ENCODE measurements at regions not wholly inside any gene's neighbourhood (a gene's known extent, or its start where the extent isn't known, plus 50 kb on each side); places are given as distances from the start of the nearest gene placed in this dataset.

DNA sequence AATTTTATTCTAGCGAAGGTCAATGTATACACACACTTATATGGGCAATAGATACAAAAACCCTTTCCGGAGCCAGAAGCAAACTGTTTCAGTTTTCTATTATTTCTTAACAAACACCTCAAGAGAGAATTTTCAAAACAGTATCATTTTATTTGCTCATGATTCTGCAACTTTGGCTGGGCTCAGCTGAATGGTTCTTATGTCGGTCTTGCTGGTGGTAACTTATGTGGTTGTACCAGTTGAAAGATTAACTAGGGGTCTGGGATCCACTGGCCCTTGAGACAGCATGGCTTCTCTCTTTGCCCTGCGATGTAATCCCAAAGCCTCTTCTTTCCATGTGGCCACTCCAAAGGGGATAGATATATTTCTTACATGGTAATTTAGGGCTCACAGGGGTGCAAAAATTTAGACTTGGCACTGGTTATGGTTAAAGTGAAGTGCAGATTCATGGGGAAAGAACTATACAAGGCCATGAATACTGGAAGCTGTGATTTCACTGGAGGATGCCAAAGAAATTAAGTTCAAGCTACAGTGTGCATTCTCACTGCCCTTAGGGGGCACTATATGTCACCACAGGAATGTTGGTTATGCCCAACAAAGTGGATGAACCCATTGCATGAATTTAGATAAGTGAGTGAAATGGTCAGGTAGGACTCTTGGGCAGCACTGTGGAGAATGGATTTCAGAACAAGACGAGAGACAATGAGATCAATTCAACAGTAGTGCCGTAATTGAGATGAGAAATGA is 94.3 kb upstream of the NAV3 start:
- DNase-seq (ENCODE audit: low read depth), result no peak
- no peak overlapping the region for H3K4me3 ChIP-seq (ENCODE audit: low read depth, low read length)
- CTCF ChIA-PET, result no interaction called here
- TF ChIP-seq, protein P1, sequence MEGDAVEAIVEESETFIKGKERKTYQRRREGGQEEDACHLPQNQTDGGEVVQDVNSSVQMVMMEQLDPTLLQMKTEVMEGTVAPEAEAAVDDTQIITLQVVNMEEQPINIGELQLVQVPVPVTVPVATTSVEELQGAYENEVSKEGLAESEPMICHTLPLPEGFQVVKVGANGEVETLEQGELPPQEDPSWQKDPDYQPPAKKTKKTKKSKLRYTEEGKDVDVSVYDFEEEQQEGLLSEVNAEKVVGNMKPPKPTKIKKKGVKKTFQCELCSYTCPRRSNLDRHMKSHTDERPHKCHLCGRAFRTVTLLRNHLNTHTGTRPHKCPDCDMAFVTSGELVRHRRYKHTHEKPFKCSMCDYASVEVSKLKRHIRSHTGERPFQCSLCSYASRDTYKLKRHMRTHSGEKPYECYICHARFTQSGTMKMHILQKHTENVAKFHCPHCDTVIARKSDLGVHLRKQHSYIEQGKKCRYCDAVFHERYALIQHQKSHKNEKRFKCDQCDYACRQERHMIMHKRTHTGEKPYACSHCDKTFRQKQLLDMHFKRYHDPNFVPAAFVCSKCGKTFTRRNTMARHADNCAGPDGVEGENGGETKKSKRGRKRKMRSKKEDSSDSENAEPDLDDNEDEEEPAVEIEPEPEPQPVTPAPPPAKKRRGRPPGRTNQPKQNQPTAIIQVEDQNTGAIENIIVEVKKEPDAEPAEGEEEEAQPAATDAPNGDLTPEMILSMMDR (IDR thresholded peaks at IDR 0.05; ENCODE audit: insufficient read depth, low read depth, low read length), result no peak
- H3K36me3 ChIP-seq (ENCODE audit: control insufficient read depth, insufficient read depth, low read length), result no peaks in the 10 kb centered on the region
- H3K27me3 ChIP-seq (ENCODE audit: control insufficient read depth, insufficient read depth, low read length), result no peaks in the 10 kb centered on the region
- POLR2A ChIA-PET, result no interaction called here

DNA sequence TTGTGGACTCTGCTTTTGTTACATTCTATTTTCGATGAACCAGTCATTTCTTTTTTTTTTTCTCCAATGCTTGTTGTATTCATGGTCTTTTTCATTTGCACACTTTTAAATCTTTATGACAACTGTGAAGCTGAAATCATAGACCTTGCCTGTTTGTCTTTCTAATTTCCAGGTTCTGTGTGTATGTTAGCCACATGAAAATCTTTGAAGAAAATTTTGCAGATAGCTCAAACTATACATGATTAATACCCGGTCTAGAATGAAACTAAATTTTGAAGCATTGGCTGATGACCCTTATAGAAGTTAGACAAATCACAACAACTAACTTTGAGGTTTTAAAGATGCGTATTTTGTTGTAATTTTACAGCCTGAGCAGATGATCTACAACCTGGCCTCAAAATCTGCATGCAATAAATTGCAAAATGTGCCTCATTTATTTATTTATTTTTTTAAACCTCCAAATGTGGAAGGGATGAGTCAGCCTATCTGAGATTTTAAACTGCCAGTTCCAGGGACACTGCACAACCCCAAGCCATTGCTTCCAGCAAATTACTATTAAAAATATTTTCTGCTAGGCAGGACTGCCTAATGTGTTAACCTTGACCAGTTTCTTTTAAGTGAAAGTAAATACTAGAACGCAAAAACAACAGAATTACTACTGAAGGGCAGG is 96.3 kb upstream of the NAV3 start:
- POLR2A ChIA-PET, result no interaction called here
- TF ChIP-seq, protein P1 (IDR thresholded peaks at IDR 0.05; ENCODE audit: insufficient read depth, low read depth, low read length), result no peak
- CTCF ChIA-PET, result no interaction called here
- no peaks in the 10 kb centered on the region for H3K27me3 ChIP-seq (ENCODE audit: control insufficient read depth, insufficient read depth, low read length)
- no peaks in the 10 kb centered on the region for H3K36me3 ChIP-seq (ENCODE audit: control insufficient read depth, insufficient read depth, low read length)
- H3K4me3 ChIP-seq (ENCODE audit: low read depth, low read length), result no peak overlapping the region
- peak; percentile 38 for DNase-seq (ENCODE audit: low read depth)

DNA sequence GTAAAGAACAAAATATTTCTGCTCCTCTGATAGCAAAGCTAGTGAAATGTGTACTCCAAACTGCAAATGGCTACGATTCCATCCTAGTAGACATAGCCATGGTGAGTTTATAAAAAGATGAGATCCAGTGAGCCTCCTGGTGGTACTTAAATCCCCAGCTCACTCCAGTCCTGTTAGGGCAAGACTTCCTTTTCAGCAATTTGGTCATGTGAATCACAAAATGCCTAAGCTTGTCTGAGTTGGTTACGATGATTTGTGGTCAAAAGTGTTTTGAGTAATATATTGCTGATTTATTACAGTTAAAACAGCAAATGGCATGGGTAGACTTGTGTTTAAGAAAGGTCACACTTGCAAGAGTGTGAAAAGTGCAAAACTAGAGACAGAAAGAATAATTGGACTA is 102.7 kb upstream of the NAV3 start:
- Histone ChIP-seq H3K27me3 (ENCODE audit: control insufficient read depth, insufficient read depth, low read length) (no peaks in the 10 kb centered on the region), H3K36me3 (ENCODE audit: control insufficient read depth, insufficient read depth, low read length) (no peaks in the 10 kb centered on the region), H3K4me3 (ENCODE audit: low read depth, low read length) (no peak overlapping the region)
- ChIA-PET POLR2A (no interaction called here), CTCF (interaction anchor here (2.4 kb wide), 1 partner anchor 197 kb away, joined by 19 read pairs; no protein-coding TSS in a partner anchor)
- TF ChIP-seq, protein P1 (IDR thresholded peaks at IDR 0.05; ENCODE audit: insufficient read depth, low read depth, low read length), result no peak
- DNase-seq (ENCODE audit: low read depth), result no peak

DNA sequence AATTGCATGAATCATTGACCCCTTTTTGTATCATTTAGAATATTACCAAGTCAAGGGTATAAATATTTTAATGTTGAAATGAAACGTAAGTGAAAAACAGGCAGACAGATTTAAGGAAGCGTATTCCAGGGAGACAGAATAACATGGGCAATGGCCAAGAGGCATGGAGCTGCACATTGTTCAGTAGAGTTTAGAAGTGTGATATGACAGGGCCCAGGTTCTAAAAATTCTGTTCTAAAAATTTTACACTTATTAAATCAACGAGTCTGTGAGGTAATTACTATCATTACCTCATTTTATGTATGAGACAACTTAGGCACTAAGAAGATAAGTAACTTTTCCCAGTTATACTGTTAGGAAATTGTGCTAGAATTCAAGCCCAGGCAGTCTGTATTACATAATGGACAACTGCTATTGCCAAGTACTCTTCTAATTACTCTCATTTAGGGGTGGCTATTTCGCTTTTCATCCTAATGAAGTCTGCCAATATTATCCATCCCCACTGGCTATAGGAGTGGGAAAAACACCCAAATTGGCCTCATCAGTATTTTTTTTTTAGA is 103.2 kb upstream of the NAV3 start:
- Histone ChIP-seq H3K27me3 (ENCODE audit: control insufficient read depth, insufficient read depth, low read length) (no peaks in the 10 kb centered on the region), H3K36me3 (ENCODE audit: control insufficient read depth, insufficient read depth, low read length) (no peaks in the 10 kb centered on the region), H3K4me3 (ENCODE audit: low read depth, low read length) (no peak overlapping the region)
- TF ChIP-seq, protein P1 (IDR thresholded peaks at IDR 0.05; ENCODE audit: insufficient read depth, low read depth, low read length), result no peak
- DNase-seq (ENCODE audit: low read depth), result no peak
- CTCF ChIA-PET, result interaction anchor here (0.6 to 2.4 kb wide), 2 partner anchors 198 to 412 kb away, joined by 3 to 19 read pairs; no protein-coding TSS in a partner anchor
- POLR2A ChIA-PET, result no interaction called here

DNA sequence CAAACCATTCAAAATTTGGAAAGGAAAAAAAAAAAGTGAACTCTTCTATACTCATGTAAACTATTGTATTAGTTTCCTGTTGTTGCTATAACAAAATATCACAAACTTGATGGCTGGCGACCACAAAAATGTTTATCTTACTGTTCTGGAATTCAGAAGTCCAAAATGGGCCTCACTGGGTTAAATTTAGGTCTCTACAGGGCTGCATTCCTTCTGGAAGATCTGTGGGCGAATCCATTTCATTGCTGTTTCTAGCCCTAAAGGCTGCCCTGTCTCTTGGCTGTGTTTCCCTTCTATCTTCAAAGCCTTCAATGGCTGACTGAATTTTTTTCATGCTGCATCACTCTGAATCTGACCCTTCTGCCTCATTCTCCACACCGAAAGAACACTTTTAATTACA is 105.1 kb upstream of the NAV3 start:
- Histone ChIP-seq H3K36me3 (ENCODE audit: control insufficient read depth, insufficient read depth, low read length) (no peaks in the 10 kb centered on the region), H3K4me3 (ENCODE audit: low read depth, low read length) (no peak overlapping the region), H3K27me3 (ENCODE audit: control insufficient read depth, insufficient read depth, low read length) (no peaks in the 10 kb centered on the region)
- TF ChIP-seq, protein P1 (IDR thresholded peaks at IDR 0.05; ENCODE audit: insufficient read depth, low read depth, low read length), result no peak
- DNase-seq (ENCODE audit: low read depth), result peak; percentile 31
- POLR2A ChIA-PET, result no interaction called here
- CTCF ChIA-PET, result interaction anchor here (1.9 kb wide), 1 partner anchor 201 kb away, joined by 42 read pairs; no protein-coding TSS in a partner anchor
